GM12878 (cell line): ENCODE measurements at regions not wholly inside any gene's neighbourhood (a gene's known extent, or its start where the extent isn't known, plus 50 kb on each side); places are given as distances from the start of the nearest gene placed in this dataset.

ENCODE experiments used
- ATAC-seq: fragments of 200-7000 bp; cut with Tn5 transposase; 3 replicates; pipeline ENCODE4 v1.9.1; 2020; ENCODE audit warnings: mild to moderate bottlenecking, moderate library complexity
- BruUV-seq: library from RNA; stranded (reverse); fragments of 400-500 nt; replicated peaks from 2 replicates; lab custom pipeline; 2021; lab: Mats Ljungman, UMichigan
- CTCF ChIA-PET: fragments of 300-600 bp; sonication (Branson Sonifier 250); formaldehyde crosslinking; extraction: SDS; loops from one replicate; lab custom pipeline; 2021; ENCODE audit warnings: inconsistent platforms; lab: Yijun Ruan, JAX
- POLR2A ChIA-PET: fragments of 350-600 bp; formaldehyde crosslinking; extraction: SDS; loops from one replicate; lab custom pipeline; 2021; ENCODE audit warnings: inconsistent platforms; lab: Charles Lee
- RAD21 ChIA-PET: fragments of 300-600 bp; sonication (Branson Sonifier 250); formaldehyde crosslinking; loops from one replicate; lab custom pipeline; 2023; ENCODE audit warnings: antibody characterized with exemption; ENCODE audit not compliant: unreplicated experiment; lab: Charles Lee
- SMC1A ChIA-PET: fragments of 300-600 bp; sonication (Branson Sonifier 250); formaldehyde crosslinking; loops from one replicate; lab custom pipeline; 2023; ENCODE audit not compliant: unreplicated experiment, uncharacterized antibody; lab: Charles Lee
- DNase-seq: peaks from one replicate; pipeline ENCODE4 v3.0.0-alpha.2; 2011; ENCODE audit warnings: low read depth, low spot score
- FAIRE-seq: peaks from 3 replicates; lab custom pipeline; 2011; peaks lifted over from hg19 to GRCh38; lab: Jason Lieb, UNC
- H2AFZ ChIP-seq: 2 replicates; pipeline ENCODE4 v1.6.0; 2011; ENCODE audit warnings: low read depth, low read length, control low read depth; ENCODE audit not compliant: control insufficient read depth
- H3K27ac ChIP-seq: 2 replicates; pipeline ENCODE4 v1.5.1; 2011; ENCODE audit warnings: control low read depth; ENCODE audit not compliant: control insufficient read depth, insufficient read depth
- H3K27me3 ChIP-seq, 2 experiments: replicated peaks in 1 of 2; 2 replicates each; pipeline versions ENCODE4 v1.6.0 to v1.6.1; 2011; ENCODE audit warnings: low read length in 1 of 2; ENCODE audit not compliant: control insufficient read depth in 2 of 2, insufficient read depth in 2 of 2
- H3K36me3 ChIP-seq, 2 experiments: 2 replicates each; pipeline ENCODE4 v1.5.1; 2011; ENCODE audit warnings: low read length in 1 of 2; ENCODE audit not compliant: control insufficient read depth in 2 of 2, insufficient read depth in 2 of 2
- H3K4me1 ChIP-seq: 2 replicates; pipeline ENCODE4 v1.6.1; 2011; ENCODE audit warnings: mild to moderate bottlenecking, low read length, moderate library complexity, mixed read lengths; ENCODE audit not compliant: control insufficient read depth, insufficient read depth
- H3K4me2 ChIP-seq: 2 replicates; pipeline ENCODE4 v1.6.0; 2011; ENCODE audit warnings: control low read depth; ENCODE audit not compliant: control insufficient read depth, insufficient read depth
- H3K4me3 ChIP-seq: fragments of 200-600 bp; sonication (generic); 2 replicates; pipeline ENCODE4 v1.5.1; 2016
- H3K79me2 ChIP-seq: 2 replicates; pipeline ENCODE4 v1.6.0; 2011; ENCODE audit warnings: low read length; ENCODE audit not compliant: control insufficient read depth, insufficient read depth
- H3K9ac ChIP-seq: 2 replicates; pipeline ENCODE4 v1.8.0; 2011; ENCODE audit warnings: low read length, control low read depth, mixed read lengths; ENCODE audit not compliant: control insufficient read depth, insufficient read depth
- H3K9me3 ChIP-seq: replicated peaks from 3 replicates; pipeline ENCODE4 v1.5.1; 2011; ENCODE audit warnings: mild to moderate bottlenecking, low read length; ENCODE audit not compliant: control insufficient read depth, insufficient read depth
- H4K20me1 ChIP-seq: 2 replicates; pipeline ENCODE4 v1.6.0; 2011; ENCODE audit not compliant: control insufficient read depth, insufficient read depth
- ATF7 ChIP-seq: fragments of 450-650 bp; IDR thresholded peaks from 2 replicates; pipeline ENCODE4 v1.6.1; 2016; ENCODE audit warnings: low read depth, mild to moderate bottlenecking
- DPF2 ChIP-seq: fragments of 450-650 bp; IDR thresholded peaks from 2 replicates; pipeline ENCODE4 v1.6.1; 2017; ENCODE audit warnings: mild to moderate bottlenecking
- FOS ChIP-seq: IDR thresholded peaks from 3 replicates; pipeline ENCODE4 v1.6.1; 2011; ENCODE audit warnings: borderline replicate concordance; ENCODE audit not compliant: insufficient read length; ENCODE audit errors: extremely low read depth
- GATAD2B ChIP-seq: fragments of 450-650 bp; conservative IDR thresholded peaks from 2 replicates; pipeline ENCODE4 v1.6.1; 2017; ENCODE audit warnings: low read depth, mild to moderate bottlenecking, moderate library complexity
- HDGF ChIP-seq: fragments of 450-650 bp; IDR thresholded peaks from 2 replicates; pipeline ENCODE4 v1.6.1; 2016; ENCODE audit warnings: antibody characterized with exemption
- LARP7 ChIP-seq: fragments of 450-650 bp; IDR thresholded peaks from 2 replicates; pipeline ENCODE4 v1.6.1; 2017; ENCODE audit warnings: mild to moderate bottlenecking
- MYB ChIP-seq: fragments of 150-350 bp; IDR thresholded peaks from 2 replicates; pipeline ENCODE4 v1.6.1; 2014; ENCODE audit warnings: mild to moderate bottlenecking, low read depth, low read length, borderline replicate concordance
- RCOR1 ChIP-seq: conservative IDR thresholded peaks from 2 replicates; pipeline ENCODE4 v1.6.1; 2012; ENCODE audit warnings: low read depth, low read length, improper control_type of control experiment
- SREBF1 ChIP-seq: IDR thresholded peaks from 2 replicates; pipeline ENCODE4 v1.6.1; 2012; ENCODE audit warnings: mild to moderate bottlenecking, low read length
- TAF1 ChIP-seq: IDR thresholded peaks from 2 replicates; pipeline ENCODE4 v1.6.1; 2011; ENCODE audit warnings: mild to moderate bottlenecking, low read depth, low read length, borderline replicate concordance
- WGBS: methylation state at CpG from one replicate; pipeline ENCODE4 v1.1.6; 2016; ENCODE audit warnings: low lambda C conversion rate; ENCODE audit not compliant: insufficient replicate concordance, insufficient coverage; ENCODE audit errors: missing lambda C conversion rate; 5-methylcytosine and 5-hydroxymethylcytosine counted together
- in situ Hi-C: fragments of 300-500 bp; cut with MboI; formaldehyde crosslinking; loops from 9 replicates; pipeline ENCODE4 v1.14.3; 2018; ENCODE audit warnings: mixed read lengths
- intact Hi-C: fragments of 100-400 bp; cut with micrococcal nuclease; formaldehyde crosslinking; loops from one replicate; pipeline ENCODE4 v1.14.2; 2022; ENCODE audit not compliant: unreplicated experiment
- TF ChIP-seq, protein P1 (sequence below): fragments of 450-650 bp; IDR thresholded peaks from 2 replicates; pipeline ENCODE4 v1.6.1; 2017; ENCODE audit warnings: mild to moderate bottlenecking, moderate library complexity
- TF ChIP-seq, protein P2 (sequence below): fragments of 450-650 bp; IDR thresholded peaks from 2 replicates; pipeline ENCODE4 v1.6.1; 2017; ENCODE audit warnings: mild to moderate bottlenecking
- TF ChIP-seq, protein P3 (sequence below): IDR thresholded peaks from 2 replicates; pipeline ENCODE4 v1.6.1; 2011; ENCODE audit warnings: low read depth, mild to moderate bottlenecking, low read length, moderate library complexity, borderline replicate concordance; ENCODE audit errors: extremely low read depth
- TF ChIP-seq, protein P4 (sequence below): fragments of 450-650 bp; formaldehyde crosslinking; IDR thresholded peaks from 2 replicates; pipeline ENCODE4 v1.4.0; 2022; ENCODE audit warnings: mild to moderate bottlenecking, moderate library complexity
- TF ChIP-seq, protein P5 (sequence below): IDR thresholded peaks from 2 replicates; pipeline ENCODE4 v1.6.1; 2012; ENCODE audit warnings: low read depth, low read length, improper control_type of control experiment

DNA sequence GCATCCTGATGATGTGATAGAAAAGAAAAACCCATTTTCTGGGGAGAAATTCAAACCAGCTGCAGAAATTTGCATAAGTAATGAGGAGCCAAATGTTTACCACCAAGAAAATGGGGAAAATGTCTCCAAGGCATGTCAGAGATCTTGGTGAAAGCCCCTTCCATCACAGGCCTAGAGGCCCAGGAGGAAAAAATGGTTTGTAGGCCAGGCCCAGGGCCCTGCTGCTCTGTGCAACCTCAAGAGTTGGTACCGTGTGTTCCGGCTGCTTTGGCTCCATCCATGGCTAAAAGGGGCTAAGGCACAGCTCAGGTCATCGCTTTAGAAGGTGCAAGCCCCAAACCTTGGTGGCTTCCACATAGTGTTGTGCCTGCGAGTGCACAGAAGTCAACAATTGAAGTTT lies 543.1 kb downstream of the ZNF608 start:
- no peak for DNase-seq
- in situ Hi-C loops (no loop called here), intact Hi-C loops (no loop called here)
- 54% methylated on average over 4 of the region's 4 CpGs for WGBS
- H3K9ac ChIP-seq, result no peak overlapping the region
- H3K4me2 ChIP-seq, result no peak overlapping the region
- ChIA-PET POLR2A (no interaction called here), RAD21 (no interaction called here), SMC1A (no interaction called here), CTCF (no interaction called here)
- FAIRE-seq, result no peak
- H3K27me3 ChIP-seq, result no peaks in the 10 kb centered on the region
- H3K36me3 ChIP-seq, result no peaks in the 10 kb centered on the region
- no TSS peak for BruUV-seq
- H3K4me3 ChIP-seq, result no peak overlapping the region
- no peak overlapping the region for H2AFZ ChIP-seq
- ATAC-seq, result no peak
- H3K27ac ChIP-seq, result no peak overlapping the region
- H3K9me3 ChIP-seq, result no peaks in the 10 kb centered on the region; the same call in 2 of the 3 replicates
- H3K79me2 ChIP-seq, result no peaks in the 10 kb centered on the region
- no peaks in the 10 kb centered on the region for H4K20me1 ChIP-seq
- H3K4me1 ChIP-seq, result no peaks in the 10 kb centered on the region
- TF ChIP-seq, protein P1, sequence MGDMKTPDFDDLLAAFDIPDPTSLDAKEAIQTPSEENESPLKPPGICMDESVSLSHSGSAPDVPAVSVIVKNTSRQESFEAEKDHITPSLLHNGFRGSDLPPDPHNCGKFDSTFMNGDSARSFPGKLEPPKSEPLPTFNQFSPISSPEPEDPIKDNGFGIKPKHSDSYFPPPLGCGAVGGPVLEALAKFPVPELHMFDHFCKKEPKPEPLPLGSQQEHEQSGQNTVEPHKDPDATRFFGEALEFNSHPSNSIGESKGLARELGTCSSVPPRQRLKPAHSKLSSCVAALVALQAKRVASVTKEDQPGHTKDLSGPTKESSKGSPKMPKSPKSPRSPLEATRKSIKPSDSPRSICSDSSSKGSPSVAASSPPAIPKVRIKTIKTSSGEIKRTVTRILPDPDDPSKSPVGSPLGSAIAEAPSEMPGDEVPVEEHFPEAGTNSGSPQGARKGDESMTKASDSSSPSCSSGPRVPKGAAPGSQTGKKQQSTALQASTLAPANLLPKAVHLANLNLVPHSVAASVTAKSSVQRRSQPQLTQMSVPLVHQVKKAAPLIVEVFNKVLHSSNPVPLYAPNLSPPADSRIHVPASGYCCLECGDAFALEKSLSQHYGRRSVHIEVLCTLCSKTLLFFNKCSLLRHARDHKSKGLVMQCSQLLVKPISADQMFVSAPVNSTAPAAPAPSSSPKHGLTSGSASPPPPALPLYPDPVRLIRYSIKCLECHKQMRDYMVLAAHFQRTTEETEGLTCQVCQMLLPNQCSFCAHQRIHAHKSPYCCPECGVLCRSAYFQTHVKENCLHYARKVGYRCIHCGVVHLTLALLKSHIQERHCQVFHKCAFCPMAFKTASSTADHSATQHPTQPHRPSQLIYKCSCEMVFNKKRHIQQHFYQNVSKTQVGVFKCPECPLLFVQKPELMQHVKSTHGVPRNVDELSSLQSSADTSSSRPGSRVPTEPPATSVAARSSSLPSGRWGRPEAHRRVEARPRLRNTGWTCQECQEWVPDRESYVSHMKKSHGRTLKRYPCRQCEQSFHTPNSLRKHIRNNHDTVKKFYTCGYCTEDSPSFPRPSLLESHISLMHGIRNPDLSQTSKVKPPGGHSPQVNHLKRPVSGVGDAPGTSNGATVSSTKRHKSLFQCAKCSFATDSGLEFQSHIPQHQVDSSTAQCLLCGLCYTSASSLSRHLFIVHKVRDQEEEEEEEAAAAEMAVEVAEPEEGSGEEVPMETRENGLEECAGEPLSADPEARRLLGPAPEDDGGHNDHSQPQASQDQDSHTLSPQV, result no peak
- no peak for TF ChIP-seq RCOR1
- no peak for TF ChIP-seq SREBF1
- no peak for TF ChIP-seq MYB
- no peak for TF ChIP-seq TAF1
- TF ChIP-seq, protein P2, sequence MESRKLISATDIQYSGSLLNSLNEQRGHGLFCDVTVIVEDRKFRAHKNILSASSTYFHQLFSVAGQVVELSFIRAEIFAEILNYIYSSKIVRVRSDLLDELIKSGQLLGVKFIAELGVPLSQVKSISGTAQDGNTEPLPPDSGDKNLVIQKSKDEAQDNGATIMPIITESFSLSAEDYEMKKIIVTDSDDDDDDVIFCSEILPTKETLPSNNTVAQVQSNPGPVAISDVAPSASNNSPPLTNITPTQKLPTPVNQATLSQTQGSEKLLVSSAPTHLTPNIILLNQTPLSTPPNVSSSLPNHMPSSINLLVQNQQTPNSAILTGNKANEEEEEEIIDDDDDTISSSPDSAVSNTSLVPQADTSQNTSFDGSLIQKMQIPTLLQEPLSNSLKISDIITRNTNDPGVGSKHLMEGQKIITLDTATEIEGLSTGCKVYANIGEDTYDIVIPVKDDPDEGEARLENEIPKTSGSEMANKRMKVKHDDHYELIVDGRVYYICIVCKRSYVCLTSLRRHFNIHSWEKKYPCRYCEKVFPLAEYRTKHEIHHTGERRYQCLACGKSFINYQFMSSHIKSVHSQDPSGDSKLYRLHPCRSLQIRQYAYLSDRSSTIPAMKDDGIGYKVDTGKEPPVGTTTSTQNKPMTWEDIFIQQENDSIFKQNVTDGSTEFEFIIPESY, result no peak
- TF ChIP-seq, protein P3, sequence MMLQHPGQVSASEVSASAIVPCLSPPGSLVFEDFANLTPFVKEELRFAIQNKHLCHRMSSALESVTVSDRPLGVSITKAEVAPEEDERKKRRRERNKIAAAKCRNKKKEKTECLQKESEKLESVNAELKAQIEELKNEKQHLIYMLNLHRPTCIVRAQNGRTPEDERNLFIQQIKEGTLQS, result no peak
- no peak for TF ChIP-seq ATF7
- TF ChIP-seq, protein P4, sequence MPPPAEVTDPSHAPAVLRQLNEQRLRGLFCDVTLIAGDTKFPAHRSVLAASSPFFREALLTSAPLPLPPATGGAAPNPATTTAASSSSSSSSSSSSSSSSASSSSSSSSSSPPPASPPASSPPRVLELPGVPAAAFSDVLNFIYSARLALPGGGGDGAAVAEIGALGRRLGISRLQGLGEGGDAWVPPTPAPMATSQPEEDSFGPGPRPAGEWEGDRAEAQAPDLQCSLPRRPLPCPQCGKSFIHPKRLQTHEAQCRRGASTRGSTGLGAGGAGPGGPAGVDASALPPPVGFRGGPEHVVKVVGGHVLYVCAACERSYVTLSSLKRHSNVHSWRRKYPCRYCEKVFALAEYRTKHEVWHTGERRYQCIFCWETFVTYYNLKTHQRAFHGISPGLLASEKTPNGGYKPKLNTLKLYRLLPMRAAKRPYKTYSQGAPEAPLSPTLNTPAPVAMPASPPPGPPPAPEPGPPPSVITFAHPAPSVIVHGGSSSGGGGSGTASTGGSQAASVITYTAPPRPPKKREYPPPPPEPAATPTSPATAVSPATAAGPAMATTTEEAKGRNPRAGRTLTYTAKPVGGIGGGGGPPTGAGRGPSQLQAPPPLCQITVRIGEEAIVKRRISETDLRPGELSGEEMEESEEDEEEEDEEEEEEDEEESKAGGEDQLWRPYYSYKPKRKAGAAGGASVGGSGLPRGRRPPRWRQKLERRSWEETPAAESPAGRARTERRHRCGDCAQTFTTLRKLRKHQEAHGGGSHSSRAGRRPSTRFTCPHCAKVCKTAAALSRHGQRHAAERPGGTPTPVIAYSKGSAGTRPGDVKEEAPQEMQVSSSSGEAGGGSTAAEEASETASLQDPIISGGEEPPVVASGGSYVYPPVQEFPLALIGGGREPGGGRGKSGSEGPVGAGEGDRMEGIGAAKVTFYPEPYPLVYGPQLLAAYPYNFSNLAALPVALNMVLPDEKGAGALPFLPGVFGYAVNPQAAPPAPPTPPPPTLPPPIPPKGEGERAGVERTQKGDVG (CRISPR knock-in tag), result no peak
- no peak for TF ChIP-seq GATAD2B
- no peak for TF ChIP-seq DPF2
- TF ChIP-seq LARP7, result no peak
- TF ChIP-seq, protein P5, sequence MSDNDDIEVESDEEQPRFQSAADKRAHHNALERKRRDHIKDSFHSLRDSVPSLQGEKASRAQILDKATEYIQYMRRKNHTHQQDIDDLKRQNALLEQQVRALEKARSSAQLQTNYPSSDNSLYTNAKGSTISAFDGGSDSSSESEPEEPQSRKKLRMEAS, result no peak
- TF ChIP-seq FOS, result no peak
- no peak for TF ChIP-seq HDGF
